ENCODE measurements at regions not wholly inside any gene's neighbourhood (a gene's known extent, or its start where the extent isn't known, plus 50 kb on each side); places are given as distances from the start of the nearest gene placed in this dataset.
"Not testable (repeated sequence)": the region's sequence is repeated elsewhere in the genome, so short reads cannot be mapped to it uniquely, and the experiment has no call there.

DNA sequence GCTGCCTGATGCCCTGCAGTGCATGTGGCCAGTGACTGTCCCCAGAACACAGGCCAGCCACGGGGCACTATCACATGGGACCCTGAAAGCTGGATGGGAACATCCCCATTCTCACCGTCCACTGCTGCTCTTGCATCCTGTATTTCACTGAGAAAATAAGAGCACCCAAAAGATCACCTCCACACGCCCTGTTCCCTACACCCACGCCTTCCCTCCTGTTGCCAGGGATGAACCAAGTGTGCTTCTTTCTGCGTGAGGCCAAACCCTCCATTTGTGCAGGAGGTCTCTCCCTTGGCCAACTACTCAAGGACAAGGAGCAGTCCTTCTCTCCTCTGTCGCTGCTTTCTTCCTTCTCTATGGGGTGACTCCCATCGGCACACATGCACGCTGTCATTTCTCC is 118.3 kb downstream of the LRRC37A3 start:
- DNase-seq = not testable (repeated sequence)

DNA sequence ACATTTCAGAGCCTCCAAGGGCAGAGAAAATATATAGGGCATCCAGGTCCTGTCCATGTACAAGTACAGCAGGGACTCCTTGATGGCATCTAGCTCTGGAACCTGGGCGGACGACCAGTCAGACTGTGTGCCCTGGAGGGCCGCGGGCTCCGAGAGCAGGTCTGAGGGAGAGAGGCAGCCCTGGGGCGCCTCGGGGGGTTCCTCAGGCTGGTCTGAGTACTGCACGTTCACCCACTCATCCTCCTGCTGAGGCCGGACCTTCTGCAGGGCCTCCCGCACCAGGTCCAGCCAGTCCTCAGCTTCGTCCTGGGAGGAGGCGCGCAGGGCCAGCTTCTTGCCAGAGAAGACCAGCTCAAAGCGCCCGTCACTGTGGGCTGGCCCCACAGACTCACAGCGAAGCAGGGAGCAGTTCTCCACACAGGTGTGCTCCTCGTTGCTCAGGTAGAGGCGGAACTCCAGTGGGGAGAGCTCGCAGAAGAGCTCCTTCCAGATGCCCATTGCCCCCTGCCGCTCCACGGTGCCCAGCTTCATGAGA is 118.8 kb downstream of the LRRC37A3 start:
- DNase-seq = not testable (repeated sequence)

DNA sequence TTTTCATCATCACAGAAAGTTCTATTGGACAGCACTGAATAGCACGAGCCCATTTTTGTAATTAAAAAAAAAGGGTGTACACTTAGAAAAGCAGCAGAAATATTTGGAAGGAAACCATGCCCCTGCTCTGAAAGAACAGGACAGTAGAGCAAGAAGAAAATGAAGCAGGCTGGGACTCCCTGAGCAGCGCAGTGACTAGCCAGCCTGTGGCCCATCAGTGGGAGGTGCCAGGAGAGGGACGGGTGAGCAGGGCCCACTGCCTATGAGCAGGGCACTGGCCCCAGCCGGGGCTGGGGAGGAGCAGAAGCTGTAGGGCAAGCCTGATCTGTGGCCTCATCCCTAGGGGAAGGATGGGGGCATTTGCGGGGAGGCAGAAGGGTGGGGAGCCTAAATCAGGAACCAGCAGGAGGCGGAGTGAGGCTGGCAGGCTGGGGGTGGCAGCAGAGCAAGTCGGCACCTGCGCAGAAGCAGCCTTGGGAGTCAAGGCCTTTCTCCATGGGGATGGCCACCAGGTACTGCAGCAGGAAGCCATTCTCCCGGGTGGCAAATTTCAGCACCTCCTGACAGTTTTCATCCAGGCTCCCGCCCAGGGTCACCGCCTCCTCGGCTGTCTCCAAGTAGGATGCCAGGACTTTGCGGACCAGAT is 119.6 kb downstream of the LRRC37A3 start:
- not testable (repeated sequence) for DNase-seq

DNA sequence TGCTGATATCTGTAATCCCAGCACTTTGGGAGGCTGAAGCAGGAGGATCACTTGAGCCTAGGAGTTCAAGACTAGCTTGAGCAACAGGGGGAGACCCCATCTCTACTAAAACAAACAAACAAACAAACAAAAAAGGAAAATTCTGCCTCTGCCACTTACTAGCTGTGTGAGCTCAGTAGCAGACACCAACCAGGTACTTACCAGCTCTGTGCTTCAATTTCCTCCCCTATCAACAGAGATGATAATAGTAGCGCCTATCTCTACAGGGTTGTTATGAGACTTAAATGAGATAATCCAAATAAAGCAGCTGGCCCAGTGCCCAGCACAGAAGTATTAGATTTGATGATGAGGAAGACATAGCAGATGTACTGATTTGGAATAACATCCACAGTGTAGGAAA is 120.3 kb downstream of the LRRC37A3 start:
- DNase-seq = not testable (repeated sequence)

DNA sequence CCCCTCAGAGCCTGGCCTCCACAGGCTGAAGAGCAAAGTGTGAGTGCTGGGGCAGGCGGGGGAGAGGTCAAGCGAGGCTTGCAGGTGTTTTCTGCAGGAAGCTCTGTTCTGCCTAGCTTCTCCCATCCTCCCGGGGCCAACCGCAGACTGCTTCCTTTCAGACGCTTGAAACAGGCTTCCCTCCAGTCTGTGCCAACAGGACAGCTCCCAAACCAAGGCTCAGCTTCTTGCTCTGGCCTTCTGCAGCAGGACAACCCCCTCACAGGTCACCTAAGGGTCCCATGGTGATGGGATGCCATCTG is 120.8 kb downstream of the LRRC37A3 start:
- not testable (repeated sequence) for DNase-seq

DNA sequence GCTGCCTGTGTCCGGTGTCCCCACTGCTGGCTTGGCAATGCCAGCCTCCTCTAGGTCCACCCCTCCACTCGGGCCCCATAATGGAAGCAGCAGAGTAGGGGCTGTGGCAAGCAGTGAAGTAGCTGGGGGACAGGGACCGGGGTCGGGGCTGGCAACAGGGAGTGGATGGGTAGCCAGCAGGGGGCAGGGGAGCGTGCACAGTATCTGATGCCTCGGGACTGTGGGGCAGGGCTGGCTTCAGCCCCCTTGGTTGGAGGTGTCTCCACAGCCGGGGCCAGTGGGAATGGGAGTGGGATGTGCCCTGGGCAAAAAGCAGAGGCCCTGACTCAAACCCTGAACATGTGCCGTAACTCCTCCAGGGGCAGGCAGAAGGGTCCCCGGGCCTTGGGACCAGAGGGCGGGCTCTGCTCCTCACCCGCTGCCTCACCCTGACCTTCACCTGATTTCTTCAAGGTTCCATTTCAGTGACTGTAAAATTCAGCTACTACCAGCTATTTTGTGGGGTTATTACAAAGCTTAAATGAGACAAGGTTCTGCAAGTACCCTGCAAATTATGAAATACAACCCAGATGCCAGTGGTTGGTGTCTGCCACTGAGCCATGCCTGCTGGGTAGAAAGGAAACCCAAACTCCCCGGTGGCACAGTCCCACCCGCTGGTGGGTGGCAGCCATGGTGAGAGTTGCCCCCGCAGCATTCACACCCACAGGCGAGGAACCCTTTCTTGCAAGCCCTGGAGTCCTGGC is 121.4 kb downstream of the LRRC37A3 start:
- DNase-seq = not testable (repeated sequence)

DNA sequence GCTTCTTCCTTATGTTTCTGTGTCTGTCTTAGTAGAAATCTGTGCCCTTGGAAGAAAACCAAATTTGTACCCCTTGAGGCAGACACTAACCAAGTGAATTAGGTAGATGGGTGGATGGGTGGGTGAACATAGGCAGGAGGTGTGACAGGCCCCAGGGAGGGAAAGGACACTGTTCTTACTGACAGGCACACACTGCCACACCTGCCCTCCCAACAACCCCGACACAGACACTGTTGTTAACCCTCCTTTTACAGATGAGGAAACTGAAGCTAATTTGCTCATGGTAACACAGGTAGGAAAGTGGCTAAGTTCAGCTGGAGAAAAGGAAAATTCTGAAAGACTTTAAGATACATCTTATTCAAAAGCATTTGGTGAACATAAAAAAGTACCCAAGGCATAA is 123.9 kb downstream of the LRRC37A3 start:
- DNase-seq = not testable (repeated sequence)

DNA sequence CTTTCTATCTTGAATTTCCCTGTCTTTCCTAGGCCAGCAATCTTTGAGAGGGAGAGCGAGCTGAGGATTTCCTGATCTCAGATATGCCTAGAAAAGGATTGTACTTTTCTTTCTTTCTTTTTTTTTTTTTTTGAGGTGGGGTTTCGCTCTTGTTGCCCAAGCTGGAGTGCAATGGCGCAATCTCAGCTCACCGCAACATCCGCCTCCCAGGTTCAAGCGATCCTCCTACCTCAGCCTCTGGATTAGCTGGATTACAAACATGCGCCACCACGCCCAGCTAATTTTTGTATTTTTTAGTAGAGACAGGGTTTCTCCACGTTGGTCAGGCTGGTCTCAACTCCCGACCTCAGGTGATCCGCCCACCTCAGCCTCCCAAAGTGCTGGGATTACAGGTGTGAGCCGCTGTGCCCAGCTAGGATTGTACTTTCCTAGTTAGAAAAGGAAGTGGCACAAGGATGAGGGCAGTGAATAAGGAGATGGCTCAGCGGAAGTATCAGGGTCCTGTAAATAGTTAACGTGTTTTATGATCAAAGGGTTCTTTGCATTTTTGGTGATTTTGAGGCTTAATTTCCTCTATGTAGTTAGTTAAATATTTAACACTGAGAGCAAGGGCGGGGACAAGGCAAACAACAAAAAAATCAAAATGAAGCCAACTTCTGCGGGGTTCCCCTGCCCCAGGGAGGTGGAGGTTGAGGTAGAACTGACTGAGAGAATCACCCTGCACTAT is 124.6 kb downstream of the LRRC37A3 start:
- DNase-seq = not testable (repeated sequence)

DNA sequence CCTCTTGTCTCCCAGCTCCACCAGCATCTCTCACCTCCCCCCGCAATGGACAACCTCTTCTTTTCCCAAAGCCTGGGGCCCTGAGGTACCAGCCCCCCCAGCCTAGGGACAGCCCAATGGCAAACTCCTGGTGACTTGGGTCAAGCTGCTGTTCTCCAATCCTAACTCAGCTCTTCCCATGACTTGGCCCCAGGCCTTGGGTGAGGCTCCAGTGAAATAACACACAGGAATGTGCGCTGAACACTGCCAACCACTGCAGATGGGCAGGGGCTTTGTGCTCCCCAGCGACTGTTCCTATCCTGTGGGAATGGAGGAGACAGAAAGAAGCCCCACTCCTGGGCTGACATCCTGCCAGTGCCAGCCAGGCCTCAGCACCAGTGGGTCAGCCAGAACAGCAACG is 125.2 kb downstream of the LRRC37A3 start:
- not testable (repeated sequence) for DNase-seq

DNA sequence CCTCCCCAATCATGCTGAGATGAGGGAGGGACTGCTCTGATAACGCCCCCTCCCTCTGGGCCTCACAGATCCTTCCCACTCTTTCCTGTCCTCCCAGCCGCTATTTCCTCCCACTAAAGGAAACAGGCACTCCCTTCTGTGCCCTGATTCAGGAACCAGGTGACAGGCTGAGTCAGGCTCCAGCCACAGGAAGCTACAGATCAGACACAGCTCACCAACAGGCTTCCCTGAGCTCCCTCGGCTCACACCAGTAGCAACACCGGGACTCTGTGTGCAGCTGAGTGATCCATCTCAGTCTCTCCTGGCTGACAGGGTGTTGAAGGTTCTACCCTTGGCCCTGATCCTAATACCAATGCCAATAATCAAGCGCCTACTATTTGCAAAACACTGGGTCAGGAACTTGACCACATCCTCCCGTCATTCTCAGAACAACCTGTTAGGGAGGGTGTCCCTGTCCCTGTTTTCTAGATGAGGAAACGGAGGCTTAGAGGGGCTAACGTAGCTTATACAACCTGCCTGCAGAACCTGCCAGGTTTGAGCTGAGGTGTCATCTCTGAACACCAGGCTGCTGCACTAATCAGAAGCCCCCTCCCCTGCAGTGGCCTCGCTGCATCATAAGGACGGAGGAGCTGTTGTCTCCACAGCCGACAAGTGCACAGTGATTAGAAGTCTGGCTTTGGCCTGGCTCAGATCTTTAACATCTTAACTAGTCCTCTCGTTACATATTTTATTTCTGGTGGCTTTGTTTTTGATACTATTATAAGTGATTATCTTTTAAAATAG is 126.3 kb downstream of the LRRC37A3 start:
- not testable (repeated sequence) for DNase-seq

DNA sequence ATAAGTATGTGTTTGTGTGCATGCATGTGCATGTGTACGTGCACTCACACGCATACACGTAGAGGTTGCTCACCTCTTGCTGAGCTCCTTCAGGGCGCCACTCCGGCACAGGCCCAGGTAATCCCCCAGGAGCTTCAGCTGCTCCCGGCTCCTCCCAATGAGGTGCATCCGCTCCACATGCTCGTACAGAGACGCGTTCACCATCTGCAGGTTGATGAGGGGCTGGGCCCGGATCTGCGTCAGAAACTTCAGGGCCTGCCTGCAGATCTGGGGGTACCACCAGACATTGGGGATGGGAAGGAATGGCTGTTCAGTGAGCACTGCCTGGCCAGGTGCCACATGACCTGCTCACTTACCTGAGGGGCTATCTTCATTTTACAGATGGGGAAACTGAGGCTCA is 127.0 kb downstream of the LRRC37A3 start:
- not testable (repeated sequence) for DNase-seq

DNA sequence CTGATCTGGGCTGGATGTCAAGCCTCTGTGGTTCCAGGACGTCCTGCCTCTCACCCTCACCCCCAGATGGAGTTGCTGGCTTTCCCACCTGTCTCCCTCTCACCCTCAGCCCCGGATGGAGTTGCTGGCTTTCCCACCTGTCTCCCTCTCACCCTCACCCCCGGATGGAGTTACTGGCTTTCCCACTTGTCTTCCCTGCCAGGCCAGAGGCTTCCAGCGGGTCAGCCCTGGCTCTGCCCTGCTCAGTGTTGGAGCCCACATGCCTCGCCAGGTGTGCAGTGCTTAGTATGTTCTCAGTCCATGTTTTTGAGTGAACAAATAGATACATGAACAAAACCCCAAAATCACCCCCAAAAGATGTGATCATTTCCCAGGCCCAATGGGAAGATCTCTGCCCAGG is 127.6 kb downstream of the LRRC37A3 start:
- DNase-seq = not testable (repeated sequence)

DNA sequence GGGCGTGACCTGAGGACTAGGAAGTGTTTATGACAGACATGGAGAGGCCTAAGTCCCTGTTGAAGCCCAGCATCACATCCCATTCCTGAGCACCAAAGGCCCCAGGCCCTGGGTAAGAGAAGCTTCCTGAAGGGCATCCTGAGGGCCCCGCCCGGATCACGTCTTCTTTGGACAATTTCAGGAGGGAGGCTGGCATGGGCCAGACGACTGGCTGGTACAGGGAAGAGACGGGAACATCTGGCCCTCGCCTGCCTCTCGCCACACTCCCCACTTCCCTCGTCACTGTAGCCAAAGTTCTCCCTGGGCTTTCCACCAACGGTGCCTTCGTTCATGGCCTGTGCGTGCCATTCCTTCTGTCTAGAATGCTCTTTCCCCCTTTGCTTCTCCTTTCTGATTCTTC is 128.1 kb downstream of the LRRC37A3 start:
- DNase-seq = not testable (repeated sequence)

DNA sequence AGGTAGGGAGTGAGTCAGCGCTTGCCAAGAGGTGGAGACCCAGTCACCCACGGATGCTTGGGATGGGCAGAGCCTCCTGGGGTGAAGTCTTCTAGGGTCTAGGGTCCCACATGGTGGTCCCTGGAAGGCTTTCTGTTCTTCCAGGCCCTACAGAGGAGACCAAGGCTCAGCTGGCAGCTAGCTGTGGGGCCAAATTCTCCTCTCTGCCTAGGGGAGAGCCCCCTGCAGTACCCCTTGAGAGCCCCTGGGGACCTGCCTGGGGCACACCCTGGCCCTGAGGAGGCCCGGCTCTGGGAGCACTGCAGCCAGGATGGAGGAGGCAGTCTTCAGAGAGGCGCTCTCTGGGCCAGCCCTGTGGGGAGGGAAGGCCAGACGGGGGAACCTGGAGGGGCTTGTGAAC is 128.6 kb upstream of the SMURF2 start:
- DNase-seq = not testable (repeated sequence)

DNA sequence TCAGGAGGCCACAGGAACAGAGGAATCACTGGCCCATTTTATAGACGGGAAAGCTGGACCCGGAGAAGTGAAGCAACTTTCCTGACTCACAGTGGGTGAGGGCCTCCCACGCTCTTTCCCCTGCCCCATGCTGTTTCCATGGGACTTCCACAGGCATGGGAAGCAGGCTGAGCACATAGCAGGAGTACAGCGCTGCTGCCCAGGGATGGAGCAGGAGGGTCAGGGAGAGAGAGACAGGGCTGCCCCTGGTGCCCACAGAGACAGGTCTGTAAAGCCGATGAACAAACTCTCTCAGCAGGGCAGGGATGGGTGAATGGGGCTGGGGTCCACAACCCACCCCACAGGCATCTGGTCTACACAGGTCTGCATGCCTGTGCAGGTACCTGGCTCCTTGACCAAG is 128.1 kb upstream of the SMURF2 start:
- DNase-seq = not testable (repeated sequence)

DNA sequence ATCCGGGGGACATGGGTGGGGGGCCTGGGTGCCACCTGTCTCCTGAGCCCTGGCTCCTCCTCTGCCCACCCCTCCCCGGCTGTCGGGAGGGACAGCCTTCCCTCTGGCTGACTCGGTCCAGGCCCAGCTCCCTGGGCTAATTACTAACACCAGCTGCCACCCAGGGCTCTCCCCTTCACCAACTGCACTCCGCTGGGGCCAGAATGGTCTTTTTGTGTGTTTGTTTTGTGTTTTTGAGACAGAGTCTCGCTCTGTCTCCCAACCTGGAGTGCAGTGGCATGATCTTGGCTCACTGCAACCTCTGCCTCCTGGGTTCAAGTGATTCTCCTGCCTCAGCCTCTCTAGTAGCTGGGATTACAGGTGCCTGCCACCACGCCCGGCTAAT is 126.9 kb upstream of the SMURF2 start:
- not testable (repeated sequence) for DNase-seq

DNA sequence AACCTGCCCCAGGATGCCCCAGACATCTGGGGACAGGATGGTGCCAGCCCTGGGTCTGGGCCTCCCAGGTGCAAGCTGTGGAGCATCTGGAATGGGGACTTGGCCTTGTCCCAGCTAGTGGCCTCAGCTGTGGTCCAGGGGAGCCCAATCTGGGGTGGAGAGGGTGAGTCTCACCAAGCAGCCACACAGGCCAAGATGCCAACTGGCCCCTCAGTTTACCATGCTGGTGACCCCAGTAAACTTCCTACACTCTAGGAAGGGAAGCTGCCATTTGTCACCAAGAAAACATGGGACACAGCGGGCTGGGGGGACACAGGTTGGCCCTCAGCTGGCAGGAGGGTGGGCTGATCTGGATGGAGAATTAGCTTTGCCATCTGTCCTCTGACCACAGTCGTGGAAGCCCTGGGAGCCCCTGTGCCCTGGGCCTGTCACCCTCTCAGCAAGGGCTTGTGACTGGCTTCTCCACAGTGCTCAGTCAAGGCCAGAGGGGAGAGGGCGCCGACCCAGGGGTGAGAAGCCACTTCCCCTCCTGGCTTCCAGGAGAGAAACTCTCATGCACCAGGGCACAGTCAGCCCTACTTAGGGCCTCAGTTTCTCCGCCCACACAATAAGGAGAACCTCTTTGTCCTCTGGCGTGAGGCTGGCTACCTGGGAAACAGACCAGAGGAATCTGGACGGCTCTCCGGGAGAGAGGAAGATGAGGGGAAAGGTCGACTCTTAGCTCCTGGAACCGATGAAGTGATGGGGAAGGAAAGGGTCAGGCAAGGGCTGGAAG is 126.4 kb upstream of the SMURF2 start:
- no peak for DNase-seq

DNA sequence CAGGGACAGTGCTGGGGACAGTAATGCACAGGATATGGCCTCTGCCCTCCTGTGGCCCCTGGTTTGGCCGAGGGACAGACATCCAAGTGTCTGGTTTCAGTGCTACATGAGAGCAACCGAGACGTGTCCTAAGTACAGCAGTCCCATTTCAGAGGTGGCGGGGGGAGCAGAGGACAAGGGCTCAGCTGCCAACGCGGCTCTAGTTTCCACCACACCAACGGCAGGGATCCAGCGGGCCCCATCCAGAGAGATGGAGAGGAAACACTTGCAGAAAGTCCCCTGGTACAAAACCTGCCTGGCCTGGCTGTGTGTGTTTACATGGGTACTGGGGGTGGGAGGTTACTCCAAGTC is 125.8 kb upstream of the SMURF2 start:
- no peak for DNase-seq

DNA sequence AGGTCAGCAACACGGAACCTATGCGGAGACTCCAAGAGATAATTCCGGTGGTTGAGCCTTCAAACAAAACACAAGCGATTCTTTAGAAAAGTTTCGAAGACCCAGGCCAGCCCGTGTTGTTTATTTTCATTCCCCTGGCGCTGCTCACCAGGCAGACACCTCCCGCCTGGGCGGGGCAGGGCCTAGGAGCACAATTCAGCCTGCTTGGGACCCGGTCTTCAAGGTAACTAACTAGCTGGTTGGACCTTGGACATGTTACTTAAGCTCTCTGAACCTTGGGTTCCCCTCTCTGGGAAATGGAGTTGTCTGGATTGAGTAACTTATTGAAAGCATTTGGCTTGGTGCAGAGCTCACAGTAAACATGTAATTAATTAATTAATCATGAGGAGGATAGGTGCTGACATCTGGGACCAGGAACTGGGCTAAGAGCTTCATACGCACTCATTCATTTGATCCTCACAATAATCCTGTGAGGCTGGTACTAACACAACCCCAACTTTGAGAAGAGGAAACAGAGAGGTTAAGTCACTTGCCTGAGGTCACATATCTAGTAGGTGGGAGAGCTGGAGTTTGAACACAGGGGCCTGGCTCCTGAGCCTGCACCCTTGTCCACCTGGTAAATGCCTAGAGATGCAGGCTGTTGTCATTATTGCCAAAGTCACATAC is 125.3 kb upstream of the SMURF2 start:
- no peak for DNase-seq

DNA sequence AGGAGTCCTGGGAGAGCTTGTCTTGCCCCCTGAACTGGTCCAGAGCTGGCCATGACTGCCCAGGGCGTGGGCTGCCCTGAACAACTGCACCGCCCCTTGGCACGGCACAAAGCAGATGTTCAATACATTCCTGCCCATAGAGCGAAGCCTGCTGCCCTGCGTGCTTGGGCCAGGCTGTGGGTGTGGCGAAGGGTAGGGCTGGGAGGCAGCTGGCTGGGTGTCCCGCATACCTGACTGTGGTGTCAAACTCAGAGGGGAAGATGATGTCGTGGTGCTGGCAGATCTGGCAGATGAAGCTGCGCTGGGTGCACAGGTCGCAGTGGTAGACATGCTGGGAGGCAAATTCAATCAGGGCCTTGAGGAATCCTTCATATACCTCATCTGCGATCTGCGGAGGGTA is 124.2 kb upstream of the SMURF2 start:
- no peak for DNase-seq

DNA sequence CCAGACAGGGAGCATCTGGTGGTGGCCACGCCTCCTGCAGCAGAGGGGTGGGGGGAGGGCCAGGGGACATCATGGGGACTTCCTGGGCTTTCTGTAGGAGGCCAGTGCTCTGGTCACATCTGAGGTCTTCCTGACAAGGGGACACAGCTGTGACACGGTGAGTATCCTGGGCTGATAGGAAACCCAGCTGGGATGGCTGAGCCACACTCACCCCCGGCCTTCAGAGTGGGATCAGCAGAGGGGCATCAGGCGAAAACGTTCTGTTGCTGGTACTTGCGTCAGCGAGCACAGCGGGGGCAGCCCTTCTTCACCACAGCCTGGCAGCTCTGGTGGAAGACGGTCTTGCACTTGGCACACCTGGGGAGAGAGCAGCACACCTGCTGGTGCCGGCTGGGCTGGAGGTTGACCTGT is 122.9 kb upstream of the SMURF2 start:
- DNase-seq = no peak
